Uterus (tissue), 2 donors: ENCODE measurements at regions not wholly inside any gene's neighbourhood (a gene's known extent, or its start where the extent isn't known, plus 50 kb on each side); places are given as distances from the start of the nearest gene placed in this dataset.

Experiments
- POLR2A ChIP-seq, 2 donors: fragments of 450-650 bp; IDR thresholded peaks; one replicate each; pipeline ENCODE4 v1.6.1; 2016; ENCODE audit warnings: antibody characterized with exemption in 2 of 2, mild to moderate bottlenecking in 1 of 2, moderate library complexity in 1 of 2
- TF ChIP-seq, protein P1 (sequence below), 4 experiments: fragments of 200-600 bp in 2 of 4; fragments of 450-650 bp in 2 of 4; sonication (generic) in 2 of 4; IDR thresholded peaks; one replicate each; pipeline ENCODE4 v1.5.1; 2016 to 2019; ENCODE audit warnings: antibody characterized with exemption in 4 of 4, mild to moderate bottlenecking in 2 of 4, moderate library complexity in 1 of 4

DNA sequence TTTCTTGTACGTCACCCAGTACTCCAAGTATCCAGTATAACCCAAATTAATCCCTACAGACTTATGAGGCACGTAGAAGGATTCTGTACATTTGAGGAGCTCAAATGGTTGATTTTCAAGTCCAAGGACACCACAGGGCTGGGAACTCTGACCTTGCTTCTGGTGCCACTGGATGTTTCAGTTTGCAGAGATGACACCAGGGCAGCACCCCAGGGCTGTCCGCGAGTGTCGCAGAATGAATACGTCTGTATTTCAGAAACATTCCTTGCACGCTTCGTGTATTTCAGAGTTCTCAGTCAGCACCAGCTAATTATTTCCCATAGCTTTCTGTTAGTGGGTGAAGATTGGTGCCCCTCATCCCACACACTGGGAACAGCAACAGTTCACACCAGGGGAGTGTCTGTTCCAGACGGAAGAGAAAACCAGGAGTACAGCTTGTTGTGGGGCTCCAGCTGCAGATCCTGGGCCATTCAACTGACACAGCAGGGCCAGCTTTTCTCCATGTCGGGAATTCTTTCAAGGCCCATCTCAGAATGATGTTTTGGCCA, 159.2 kb downstream of the RHOU start:
- TF ChIP-seq, protein P1, sequence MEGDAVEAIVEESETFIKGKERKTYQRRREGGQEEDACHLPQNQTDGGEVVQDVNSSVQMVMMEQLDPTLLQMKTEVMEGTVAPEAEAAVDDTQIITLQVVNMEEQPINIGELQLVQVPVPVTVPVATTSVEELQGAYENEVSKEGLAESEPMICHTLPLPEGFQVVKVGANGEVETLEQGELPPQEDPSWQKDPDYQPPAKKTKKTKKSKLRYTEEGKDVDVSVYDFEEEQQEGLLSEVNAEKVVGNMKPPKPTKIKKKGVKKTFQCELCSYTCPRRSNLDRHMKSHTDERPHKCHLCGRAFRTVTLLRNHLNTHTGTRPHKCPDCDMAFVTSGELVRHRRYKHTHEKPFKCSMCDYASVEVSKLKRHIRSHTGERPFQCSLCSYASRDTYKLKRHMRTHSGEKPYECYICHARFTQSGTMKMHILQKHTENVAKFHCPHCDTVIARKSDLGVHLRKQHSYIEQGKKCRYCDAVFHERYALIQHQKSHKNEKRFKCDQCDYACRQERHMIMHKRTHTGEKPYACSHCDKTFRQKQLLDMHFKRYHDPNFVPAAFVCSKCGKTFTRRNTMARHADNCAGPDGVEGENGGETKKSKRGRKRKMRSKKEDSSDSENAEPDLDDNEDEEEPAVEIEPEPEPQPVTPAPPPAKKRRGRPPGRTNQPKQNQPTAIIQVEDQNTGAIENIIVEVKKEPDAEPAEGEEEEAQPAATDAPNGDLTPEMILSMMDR (IDR thresholded peaks at IDR 0.05) = no peak
- no peak for TF ChIP-seq POLR2A (IDR thresholded peaks at IDR 0.05)
